HEK293T (cell line): ENCODE measurements at regions not wholly inside any gene's neighbourhood (a gene's known extent, or its start where the extent isn't known, plus 50 kb on each side); places are given as distances from the start of the nearest gene placed in this dataset.

Experiments
- CTBP1 ChIP-seq: fragments of 450-650 bp; IDR thresholded peaks from 2 replicates; pipeline ENCODE4 v1.6.1; 2016; ENCODE audit warnings: borderline replicate concordance
- ELF4 ChIP-seq: fragments of 450-650 bp; IDR thresholded peaks from 2 replicates; pipeline ENCODE4 v1.6.1; 2017; ENCODE audit warnings: antibody characterized with exemption
- FOXK2 ChIP-seq: fragments of 450-650 bp; IDR thresholded peaks from 2 replicates; pipeline ENCODE4 v1.6.1; 2016; ENCODE audit warnings: mild to moderate bottlenecking
- FOXM1 ChIP-seq: fragments of 450-650 bp; IDR thresholded peaks from 2 replicates; pipeline ENCODE4 v1.6.1; 2017; ENCODE audit warnings: mild to moderate bottlenecking, borderline replicate concordance
- HDGF ChIP-seq: fragments of 450-650 bp; IDR thresholded peaks from 2 replicates; pipeline ENCODE4 v1.6.1; 2017; ENCODE audit warnings: antibody characterized with exemption, borderline replicate concordance
- LEF1 ChIP-seq: fragments of 450-650 bp; IDR thresholded peaks from 2 replicates; pipeline ENCODE4 v1.6.1; 2017; ENCODE audit warnings: mild to moderate bottlenecking, borderline replicate concordance
- SP1 ChIP-seq: fragments of 450-650 bp; IDR thresholded peaks from 2 replicates; pipeline ENCODE4 v1.6.1; 2017
- ZNF384 ChIP-seq: fragments of 450-650 bp; IDR thresholded peaks from 2 replicates; pipeline ENCODE4 v1.6.1; 2016

DNA sequence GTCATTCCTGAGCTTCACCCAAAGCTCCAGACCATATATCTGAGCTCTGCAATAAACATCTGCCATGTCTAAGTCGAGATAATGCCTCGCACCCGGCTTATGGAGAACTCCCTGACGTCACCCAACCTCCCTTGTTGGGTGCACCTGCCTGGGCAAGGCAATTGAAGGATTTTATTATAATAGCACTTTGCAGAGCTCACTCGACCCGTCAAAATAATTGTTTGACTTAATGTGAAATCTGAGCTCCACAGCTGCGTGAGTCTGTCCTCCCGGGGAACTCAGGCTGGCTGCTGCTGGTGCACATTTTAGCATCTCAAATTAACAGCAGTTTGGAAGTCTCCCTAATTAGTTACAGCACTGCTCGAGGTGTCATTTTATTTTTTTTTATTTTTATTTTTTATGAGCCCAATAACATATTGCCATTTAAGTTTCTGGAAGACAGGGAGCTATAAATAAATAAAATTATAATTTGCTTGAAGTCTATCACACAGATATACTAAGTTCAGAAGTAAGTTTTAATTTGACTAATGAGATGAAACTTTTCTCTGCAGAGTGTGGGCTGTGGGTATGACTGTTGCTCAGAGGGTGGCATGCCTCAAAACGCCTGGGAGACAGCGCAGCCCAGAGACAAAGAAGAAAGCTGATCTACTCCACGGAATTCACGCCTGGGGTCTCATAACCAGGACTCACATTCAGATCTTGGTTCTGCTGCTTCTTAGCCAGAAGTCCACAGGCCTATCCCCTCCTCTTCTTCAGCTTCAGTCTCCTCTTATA is 401.4 kb upstream of the C16orf82 start:
- TF ChIP-seq LEF1, result no peak
- TF ChIP-seq CTBP1, result no peak
- TF ChIP-seq FOXM1, result no peak
- no peak for TF ChIP-seq FOXK2
- TF ChIP-seq SP1, result no peak
- no peak for TF ChIP-seq ZNF384
- TF ChIP-seq ELF4, result no peak
- TF ChIP-seq HDGF, result no peak
